H54 (cell line): ENCODE measurements at regions not wholly inside any gene's neighbourhood (a gene's known extent, or its start where the extent isn't known, plus 50 kb on each side); places are given as distances from the start of the nearest gene placed in this dataset.

ENCODE experiments used
- DNase-seq: peaks from one replicate; pipeline ENCODE4 v3.0.0; 2011; ENCODE audit warnings: low spot score, mixed read lengths; ENCODE audit not compliant: insufficient read length
- FAIRE-seq: peaks from 3 replicates; lab custom pipeline; 2011; peaks lifted over from hg19 to GRCh38; lab: Jason Lieb, UNC
- POLR2A ChIP-seq: IDR thresholded peaks from 2 replicates; pipeline ENCODE4 v1.6.1; 2011; ENCODE audit warnings: low read depth, mild to moderate bottlenecking, low read length

DNA sequence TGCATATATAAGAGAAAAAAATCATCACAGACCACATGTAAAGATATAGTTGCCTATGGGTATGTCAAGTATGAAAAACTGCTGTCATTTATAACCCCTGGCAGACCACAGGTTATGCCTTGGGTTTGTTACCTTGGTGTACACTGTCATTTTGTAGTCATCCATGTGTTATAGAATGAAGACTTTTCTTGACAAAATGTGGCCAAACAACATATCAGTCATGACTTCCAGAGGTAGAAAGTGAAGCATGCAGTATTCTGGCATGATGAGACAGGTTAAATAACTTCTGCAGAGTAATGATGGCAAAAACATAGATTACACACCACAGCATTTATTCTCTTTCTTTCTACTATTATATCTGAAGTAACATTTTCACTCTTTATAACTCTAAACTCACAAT lies 74.9 kb upstream of the NEUROD1 start:
- no peak for TF ChIP-seq POLR2A
- DNase-seq (no peak), FAIRE-seq (no peak)

DNA sequence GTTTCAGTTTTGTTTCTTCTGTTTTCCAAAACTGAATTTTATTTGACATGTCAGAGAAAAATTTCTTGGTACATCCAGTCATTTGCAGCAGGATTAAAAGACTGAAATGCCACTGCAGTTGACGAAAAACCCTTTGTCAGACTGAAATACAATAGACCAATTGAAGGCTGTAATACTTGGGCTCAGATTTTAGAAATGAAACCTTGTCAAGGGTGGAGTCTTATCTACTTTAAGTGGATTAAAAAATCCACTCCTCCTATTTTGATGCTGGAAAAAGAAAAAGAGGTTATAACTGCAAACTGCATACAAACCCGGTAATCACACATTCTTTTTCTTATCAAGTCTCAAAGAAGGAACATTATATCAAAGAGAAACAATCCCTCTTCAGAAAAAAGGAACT lies 80.2 kb upstream of the NEUROD1 start:
- no peak for TF ChIP-seq POLR2A
- DNase-seq (no peak), FAIRE-seq (peak; percentile 70)

DNA sequence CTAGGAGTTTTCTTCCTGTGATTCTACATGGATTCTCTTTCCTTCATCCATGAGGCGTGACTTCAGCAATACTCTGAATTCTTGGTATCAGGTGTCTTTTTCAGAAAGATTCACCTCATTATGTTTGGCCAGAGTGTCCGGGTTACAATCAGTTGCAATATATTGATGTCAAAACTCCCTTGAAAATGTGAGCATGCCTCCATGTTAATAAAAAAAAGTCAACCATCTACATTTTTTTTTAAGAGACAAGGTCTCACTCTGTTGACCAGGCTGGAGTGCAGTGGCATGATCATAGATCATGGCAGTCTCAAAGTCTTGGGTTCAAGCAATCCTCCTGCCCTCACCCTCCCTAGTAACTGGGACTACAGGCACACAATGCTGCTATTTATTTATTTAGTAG lies 80.9 kb upstream of the NEUROD1 start:
- no peak for DNase-seq
- no peak for FAIRE-seq
- TF ChIP-seq POLR2A = no peak

DNA sequence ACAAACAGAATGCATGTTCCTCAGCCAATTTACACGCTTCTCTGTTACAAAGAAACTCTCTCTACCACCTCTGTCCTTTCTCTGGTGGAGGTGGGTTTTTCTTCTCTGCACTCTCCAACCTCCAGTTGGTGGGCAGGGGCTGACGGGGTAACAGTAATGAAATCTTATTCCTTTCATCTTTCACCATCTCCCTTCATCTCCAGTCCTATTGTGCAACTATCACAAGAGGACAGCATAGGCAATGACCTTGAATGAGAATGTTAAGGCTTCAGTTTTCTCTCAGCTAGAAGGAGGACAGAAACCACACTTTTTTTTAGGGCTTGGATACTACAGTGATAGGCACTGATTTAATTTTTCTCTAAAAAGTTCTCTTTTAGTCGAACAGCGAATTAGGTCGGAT lies 81.7 kb upstream of the NEUROD1 start:
- no peak for DNase-seq
- FAIRE-seq = no peak
- no peak for TF ChIP-seq POLR2A

DNA sequence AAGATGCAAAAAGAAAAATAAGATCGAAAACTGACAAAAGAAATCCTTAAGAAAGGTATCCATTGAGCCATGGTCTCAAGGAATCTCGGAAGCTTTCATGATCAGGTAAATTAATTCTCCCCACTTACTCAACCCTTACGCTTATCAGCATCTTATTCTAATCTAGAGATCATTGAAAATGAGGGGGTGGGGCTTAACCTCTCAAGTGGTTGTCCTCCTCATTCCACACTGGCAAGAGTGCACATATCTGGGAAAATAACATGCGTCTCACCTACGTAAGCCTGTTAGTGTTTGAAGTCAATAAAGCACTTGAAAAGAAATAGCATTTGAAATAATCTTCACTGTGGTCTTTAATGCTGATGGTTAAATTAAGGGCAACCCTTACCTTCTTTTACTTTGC lies 82.5 kb upstream of the NEUROD1 start:
- DNase-seq (no peak), FAIRE-seq (no peak)
- no peak for TF ChIP-seq POLR2A

DNA sequence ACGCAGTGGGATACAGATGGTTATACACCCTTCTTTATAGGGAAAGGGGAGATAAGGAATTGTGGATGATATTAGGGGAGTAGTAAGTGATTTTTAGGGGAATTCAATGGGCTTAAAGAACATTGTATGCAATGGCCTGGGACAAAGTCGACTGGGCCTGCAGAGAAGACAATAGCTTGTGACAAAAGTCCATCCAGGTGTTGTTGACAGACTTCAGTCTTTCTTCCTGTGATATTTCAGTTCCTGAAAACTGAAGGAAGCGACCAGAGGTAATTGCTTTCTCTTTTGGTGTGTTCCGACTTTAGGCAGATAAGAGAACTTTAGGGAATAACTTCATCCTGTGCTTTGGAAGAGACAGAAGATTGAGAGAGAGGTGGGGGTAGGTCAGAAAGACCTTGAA lies 83.1 kb upstream of the NEUROD1 start:
- DNase-seq = no peak
- FAIRE-seq = no peak
- no peak for TF ChIP-seq POLR2A

DNA sequence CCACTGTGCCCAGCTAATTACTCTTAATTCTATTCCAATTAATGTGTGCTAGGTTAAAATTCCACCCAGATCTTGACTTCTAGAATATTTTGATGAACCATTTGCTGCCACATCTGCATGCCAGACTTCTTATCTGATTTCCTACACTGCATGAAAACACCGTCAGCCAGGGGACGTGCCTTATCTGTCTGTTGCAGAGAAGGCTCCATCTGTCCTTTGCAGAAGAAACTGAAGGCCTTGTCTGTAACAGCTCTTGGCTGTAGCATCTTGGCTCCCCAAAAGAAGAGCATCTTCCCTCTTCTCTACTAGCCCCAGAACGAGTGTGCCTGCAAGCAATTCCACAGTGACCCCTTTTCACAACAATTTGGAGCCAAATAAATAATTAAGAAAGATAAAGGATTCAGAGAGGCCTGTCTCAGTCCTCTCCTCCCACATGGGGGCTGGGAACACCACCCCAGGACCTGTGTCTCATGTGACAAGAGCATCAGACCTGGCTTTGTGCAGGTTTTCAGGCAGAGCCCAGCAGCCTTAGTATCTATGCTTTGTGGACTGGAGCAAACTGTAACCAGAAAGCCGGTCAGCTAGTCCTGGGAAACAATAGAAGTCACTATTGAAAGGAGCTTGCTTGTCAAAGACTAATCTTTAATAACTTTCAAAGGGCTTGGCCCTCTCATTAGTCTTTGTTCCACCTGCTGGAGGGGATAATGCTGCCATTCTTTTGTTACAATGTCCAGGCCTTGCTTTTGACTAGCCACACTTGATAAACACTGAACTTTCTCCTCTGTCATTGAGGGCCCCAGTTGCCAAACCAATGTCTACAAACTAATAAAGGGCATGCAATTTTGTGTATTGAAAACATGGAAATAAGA lies 84.0 kb upstream of the NEUROD1 start:
- FAIRE-seq = no peak
- TF ChIP-seq POLR2A = no peak
- DNase-seq = no peak

DNA sequence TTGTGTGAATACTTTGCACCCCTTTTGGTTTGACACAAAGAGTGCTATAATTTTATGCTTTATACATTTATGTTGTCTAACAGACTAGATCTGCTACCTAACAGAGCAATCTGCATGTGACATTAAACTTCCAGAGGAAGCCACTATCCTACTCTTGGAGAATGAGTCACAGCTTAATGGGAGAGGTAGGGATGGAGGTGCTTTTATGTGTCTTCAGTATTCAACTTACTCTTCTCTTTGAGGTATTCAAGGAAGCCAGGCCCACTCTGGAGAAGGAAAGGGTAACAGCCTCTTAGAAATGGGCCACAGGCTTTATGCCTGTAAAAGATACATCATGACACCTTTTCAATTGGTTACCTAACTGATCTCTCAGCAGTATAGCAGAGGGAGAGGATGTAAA lies 85.8 kb upstream of the NEUROD1 start:
- no peak for TF ChIP-seq POLR2A
- FAIRE-seq (peak; percentile 58), DNase-seq (no peak)

DNA sequence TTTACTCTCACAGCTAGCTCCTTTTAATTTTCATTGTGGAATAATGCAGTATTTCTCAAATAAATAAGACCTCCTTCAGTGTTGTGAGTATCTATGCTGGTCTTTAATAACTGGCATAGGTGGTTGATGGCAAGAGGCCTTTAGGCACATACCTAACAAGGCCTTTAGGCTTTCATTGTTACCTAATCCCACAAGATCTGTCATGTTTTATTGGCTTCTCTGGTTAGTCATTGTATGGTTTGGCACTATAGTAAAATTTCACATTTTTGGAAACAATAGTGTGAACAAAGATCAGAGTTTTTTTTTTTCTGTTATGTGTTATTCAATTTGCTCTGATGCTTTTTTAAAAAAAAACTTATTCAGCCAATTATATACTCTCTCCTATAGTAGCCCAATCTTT lies 89.8 kb upstream of the NEUROD1 start:
- FAIRE-seq (no peak), DNase-seq (no peak)
- TF ChIP-seq POLR2A = no peak

DNA sequence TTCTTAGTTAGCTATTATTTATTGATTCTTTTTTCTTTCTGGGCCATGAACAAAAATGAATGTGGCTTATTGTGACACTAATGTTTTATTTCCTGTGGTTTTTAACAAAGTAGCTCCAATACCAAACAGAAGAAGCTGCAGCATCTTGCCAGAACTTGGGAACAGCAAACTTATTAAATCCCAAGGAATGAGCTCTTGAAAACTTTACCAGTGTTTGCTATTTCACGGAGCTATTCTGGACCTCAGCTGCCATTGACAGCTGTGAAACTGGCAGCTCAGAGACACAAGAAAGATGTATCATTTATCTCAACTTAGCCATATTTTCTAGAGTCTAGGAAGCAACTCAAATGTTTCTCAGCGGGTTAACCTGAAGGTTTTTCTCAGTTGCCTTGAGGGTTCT lies 91.0 kb upstream of the NEUROD1 start:
- FAIRE-seq (peak; percentile 60), DNase-seq (no peak)
- TF ChIP-seq POLR2A = no peak

DNA sequence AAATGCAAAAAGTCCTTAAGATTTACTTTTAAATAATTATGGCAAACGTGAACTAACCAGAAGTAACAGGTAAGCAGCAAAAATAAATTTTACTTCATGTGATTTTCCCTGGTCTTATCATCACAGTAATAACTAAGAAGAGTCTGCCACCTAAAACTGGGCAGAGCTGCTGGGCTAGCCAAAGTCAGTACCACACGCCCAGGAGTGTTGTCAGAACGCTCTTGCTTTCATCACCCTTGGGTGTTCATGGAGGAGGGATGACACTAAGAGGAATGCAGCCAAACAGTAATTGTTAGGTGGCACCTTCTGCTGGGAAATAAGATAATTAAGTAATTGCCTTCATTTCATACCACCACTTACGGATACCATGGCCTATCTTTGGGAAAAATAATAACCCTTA lies 92.0 kb upstream of the NEUROD1 start:
- no peak for TF ChIP-seq POLR2A

DNA sequence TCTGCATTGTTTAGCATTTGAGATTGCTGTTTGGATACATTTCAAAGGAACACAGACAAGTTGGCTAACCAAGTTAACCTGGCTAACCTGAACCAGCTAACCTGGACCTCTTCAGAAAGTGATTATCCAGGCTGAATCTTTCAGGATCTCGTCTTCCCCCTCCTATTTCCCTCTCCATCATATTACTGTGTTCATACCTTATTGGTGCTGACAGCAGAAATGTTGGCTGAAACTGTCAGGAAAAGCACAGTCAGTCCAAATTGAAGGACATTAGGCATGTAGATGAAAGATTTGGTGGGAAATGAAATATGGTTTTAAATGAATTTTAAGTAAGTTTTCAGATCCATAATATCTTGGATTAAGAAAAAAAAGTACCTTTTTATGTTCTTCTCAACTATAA lies 92.5 kb upstream of the NEUROD1 start:
- FAIRE-seq = no peak
- no peak for TF ChIP-seq POLR2A
- DNase-seq = no peak

More for the DNA sequence above, 92.0 kb upstream of the NEUROD1 start:
- no peak for DNase-seq
- FAIRE-seq = no peak

DNA sequence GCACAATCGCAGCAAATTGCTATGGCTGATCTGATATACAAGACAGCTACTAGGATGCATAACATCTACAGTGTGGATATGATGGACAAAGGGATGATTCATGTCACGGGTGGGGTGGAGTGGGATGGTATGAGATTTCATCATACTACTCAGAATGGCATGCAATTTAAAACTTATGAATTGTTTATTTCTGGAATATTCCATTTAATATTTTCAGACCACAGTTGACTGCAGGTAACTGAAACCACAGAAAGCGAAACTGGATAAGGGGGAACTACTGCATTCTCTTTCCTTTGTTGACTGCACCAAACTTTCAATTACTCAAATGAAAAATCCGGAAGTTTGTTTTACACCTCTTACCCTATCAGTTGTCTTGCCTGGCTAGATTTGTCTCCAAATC lies 94.4 kb upstream of the NEUROD1 start:
- TF ChIP-seq POLR2A = no peak
- FAIRE-seq (peak; percentile 75), DNase-seq (no peak)

DNA sequence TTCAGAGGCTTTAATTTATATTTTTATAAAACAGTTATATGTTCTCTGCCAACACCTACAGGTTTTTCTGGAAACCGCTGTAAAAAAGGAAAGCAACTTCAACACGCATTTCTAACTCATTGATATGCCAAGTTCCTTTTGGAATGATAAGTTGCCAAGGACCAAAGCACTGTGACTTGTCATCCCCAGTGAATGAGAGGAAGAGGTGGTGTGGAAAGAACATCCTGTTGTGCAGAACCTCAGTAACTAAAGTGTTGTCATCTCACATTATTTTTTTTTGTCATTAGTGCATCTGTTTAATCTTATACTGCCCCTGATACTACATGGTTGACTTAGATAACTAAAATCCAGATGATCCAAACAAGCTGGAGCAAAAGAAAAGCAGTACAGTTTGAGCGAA lies 96.0 kb upstream of the NEUROD1 start:
- no peak for TF ChIP-seq POLR2A
- peak; percentile 6 for FAIRE-seq
- DNase-seq = no peak

DNA sequence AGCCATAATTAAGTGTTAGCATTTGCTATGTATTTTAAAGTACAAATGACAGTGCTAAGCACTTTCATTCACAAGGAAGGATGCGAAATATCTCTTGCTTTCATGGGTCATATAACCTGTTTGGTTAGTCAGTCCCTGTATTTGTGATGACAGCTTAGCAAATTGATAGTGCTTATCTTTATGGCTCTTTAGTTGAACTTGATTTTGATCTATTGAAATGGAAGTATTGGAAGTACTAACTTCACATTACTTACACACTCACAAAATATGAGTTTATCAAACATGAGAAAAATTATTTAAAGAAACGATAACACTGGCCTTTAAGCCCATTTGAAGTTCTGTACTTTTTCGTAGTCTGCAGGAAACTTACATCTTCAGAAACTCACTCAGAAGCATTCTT lies 97.4 kb upstream of the NEUROD1 start:
- TF ChIP-seq POLR2A = no peak
- no peak for DNase-seq

More for the DNA sequence above, 97.4 kb upstream of the NEUROD1 start:
- FAIRE-seq = peak; percentile 72
